Stimulated activated CD4-positive, alpha-beta T cell treated with anti-CD3 and anti-CD28 coated beads, Interleukin-1b, Interleukin-23, amount 100 ng/mL, for 24 hours (primary cell): ENCODE measurements at regions not wholly inside any gene's neighbourhood (a gene's known extent, or its start where the extent isn't known, plus 50 kb on each side); places are given as distances from the start of the nearest gene placed in this dataset.

Experiments
- DNase-seq, 4 experiments: peaks; one replicate each; pipeline ENCODE4 v3.0.0-alpha.2; 2020; ENCODE audit warnings: low read depth in 4 of 4, low spot score in 1 of 4

DNA sequence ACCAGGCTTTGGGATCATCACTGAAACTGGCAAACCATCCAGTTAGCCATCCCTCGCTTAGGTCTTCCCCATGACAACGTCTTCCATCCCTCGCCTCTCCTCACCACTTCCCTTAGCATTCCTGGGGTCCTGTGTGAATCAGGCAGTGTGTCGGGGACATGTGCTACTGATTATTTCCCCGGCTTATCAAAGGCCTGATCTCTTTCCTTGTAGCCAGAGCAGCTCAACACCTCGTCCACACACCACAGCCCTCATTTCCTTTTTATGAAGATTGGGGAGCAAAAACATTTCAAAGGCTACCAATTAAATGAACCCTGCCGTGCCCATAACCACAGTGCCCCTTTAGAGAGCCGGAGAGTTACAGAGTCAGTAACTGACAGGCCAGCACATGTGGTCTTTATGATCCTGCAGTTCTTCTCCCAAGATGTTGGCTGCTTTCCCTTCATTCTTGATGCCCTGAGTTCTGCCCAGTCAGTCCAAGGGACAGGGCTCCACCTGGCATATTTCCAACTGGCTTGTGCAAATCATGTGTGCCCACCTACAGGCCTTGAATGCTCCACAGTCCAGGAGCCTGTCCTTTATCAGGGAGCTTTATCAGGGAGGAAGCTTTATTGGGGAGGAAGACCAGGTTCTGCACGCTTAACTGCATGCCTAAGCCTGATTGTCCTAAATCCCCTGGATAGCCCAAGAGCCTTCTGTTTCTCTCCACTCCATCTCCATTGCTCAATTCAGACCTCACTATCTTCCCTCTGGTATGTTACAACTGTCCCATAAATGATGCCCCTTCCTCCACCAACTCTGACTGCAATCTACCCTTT lies 343.1 kb downstream of the CYRIA start:
- DNase-seq: no peak

DNA sequence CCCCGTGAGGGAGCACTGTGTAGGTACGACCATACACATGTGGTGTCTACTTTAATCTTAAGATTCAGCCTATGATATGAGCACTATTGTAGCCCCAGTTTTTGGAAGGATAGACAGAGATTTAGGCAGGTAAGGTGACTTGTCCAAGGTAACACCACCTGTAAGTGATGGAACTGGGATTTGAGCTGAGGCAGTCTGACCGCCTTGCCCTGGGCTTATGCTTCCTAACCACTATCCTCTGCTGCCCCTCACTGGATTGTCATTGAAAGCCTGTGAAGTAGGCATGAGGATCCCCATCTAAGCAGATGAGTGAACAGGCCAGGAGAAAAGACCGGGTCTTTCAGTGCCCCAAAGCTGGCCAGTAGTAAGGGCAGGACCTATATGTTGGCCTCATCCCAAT lies 343.8 kb downstream of the CYRIA start:
- no peak for DNase-seq

DNA sequence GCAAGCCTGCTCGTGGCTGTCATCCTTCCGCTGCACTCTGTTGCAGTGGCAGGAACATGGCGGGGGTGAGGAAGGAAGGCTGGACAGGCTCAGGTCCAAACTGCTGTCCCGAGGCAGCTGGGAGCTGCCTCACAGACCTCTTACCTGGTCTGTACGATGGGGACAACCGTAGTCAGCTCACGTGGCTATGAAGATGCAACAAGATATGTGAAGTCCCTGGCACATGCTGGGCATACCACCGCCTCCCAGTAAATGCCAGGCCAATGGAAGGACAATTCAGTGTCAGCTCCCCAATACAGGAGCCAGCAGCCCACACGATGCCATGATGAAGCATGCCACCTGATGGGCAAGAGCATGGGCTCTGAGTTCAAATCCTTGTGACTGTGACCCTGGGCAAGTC lies 344.4 kb downstream of the CYRIA start:
- no peak for DNase-seq

- no peak for DNase-seq
Measured at GRCh38 chr2:16320716-16321115, 344.9 kb downstream of the CYRIA start.

GRCh38 chr2:16319551-16320121 lies 346.0 kb downstream of the CYRIA start:
- no peak for DNase-seq

- no peak for DNase-seq
Measured at GRCh38 chr2:16318474-16319195, 347.0 kb downstream of the CYRIA start.

- no peak for DNase-seq
Measured at GRCh38 chr2:16318051-16318450, 347.6 kb downstream of the CYRIA start.

DNA sequence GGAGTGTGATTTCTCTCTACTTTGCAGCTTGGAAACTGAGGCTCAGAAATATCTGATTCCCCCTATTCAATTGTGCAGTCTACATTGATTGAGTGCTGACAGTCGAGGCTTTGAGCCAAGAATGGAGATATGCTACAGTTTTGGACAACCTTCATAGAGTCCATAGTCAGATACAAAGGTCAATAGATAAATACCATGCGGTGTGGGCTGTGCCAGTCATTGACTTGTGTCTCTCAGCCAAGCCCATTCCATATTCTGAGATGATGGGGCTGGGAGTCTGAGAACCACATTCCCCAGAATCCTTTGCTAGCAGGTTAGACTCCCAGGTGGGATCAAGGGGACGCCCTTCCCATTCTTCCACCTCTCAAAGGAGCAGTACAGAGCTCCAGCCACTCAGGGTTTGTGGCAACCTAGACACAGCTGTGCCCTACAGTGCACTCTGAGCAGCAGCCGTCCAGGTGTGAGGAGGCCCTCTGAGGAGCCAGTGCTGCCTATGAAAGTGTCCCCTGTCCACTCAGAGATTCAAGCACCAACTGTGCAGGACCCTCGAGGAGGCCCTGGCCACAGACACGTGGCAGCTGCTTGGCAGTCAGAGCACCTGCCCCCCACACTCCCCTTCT lies 348.3 kb downstream of the CYRIA start:
- DNase-seq: no peak

- no peak for DNase-seq
Measured at GRCh38 chr2:16316456-16317210, 349.0 kb downstream of the CYRIA start.

- DNase-seq: no peak
Measured at GRCh38 chr2:16315908-16316307, 349.7 kb downstream of the CYRIA start.

DNA sequence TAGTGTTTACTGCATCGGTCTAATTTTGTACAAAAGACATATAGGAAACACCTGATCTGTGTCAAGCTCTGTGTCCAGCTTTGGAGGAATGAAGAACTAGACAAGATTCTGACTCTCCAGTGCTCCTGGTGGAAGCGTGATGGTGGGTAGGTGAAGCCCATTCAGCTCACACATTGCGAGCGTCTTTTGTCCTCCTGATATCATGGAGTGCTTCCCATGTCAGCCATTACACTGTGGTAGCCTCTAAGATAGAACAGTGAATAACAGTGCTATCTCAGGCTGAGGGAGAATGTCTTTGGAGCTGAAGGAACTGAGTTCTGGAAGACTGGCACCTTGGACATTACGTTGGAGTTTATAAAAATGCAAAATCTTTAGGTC lies 350.2 kb downstream of the CYRIA start:
- DNase-seq: no peak

DNA sequence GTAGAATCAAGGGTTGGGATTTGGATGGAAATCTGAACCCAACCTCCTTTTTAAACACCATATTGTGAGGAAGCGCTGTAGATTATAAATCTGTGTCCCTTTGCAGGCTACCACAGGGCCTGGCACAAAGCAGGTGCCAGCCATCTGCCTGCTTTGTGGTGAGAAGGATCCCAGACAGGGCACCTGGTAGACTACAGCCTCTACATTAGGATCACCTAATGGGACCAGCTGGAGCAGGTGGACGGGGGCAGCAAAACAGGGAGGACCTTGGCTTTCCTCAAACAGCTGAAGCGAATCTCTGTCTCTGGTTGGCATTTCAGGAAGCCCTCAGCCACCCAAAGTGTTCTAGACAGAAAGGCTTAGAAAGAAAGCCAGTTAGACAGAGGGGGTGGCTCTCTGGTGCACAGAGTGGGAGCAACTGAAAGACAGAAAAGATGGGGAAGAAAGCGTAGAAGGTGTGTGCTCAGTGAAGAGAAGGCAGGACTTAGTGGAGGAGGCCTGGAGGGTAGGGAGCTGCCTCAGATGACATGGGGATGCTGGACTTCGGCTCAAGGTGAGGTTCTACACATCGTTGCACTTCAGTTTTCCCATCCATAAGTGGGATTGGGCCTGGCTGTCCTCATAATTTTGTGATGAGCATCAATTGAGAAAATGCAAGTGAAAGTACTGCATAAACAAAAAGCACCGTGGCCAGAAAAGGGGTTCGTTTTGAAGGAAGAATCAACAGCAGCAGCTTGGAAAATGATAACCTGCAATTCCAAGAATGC lies 350.8 kb downstream of the CYRIA start:
- no peak for DNase-seq

GRCh38 chr2:16314001-16314400 lies 351.6 kb downstream of the CYRIA start:
- DNase-seq: no peak

GRCh38 chr2:16313235-16313975 lies 352.2 kb downstream of the CYRIA start:
- no peak for DNase-seq

- no peak for DNase-seq
Measured at GRCh38 chr2:16312771-16313170, 352.9 kb downstream of the CYRIA start.

DNA sequence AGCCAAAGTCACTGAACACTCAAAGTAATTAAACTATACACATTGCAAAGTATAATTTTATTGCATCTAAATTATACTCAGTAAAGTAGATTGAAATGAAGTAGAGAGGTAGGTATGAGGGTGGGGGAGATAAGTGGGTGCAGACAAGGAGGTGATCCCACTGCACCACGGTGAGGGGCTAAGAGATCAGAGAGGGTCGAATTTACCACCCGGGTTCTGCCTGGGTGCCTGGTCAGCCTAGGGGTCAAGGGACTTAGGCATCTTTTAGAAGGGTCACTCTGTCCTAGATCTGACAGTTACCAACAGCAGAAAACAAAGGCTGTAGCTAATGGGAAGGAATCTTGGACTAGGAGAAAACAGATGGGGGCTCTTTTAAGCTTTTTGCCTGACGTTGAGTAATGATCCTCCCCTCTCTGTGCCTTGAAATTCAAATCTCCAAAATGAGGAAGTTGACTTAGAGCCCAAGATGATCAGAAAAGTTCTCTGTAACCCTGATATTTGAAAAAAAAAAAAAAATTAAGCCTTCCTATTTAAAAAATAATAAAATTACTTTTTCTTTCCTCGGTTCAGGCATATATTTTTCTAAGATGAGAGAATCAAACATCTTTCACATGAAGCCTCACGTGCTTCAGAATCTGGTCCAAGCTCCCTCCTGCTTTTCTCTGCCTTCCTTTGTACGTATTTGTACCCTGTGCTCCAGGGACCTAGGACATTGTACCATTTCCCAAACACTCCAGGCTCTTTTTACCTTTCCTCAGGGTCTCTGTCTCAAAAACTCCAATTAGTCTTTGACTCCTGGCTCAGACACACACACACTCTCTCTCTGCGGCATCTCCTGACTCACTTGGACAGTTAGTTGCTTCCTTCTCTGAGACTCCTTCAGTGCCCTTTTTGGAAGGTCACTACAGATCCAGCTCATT lies 353.9 kb downstream of the CYRIA start:
- DNase-seq: no peak

DNA sequence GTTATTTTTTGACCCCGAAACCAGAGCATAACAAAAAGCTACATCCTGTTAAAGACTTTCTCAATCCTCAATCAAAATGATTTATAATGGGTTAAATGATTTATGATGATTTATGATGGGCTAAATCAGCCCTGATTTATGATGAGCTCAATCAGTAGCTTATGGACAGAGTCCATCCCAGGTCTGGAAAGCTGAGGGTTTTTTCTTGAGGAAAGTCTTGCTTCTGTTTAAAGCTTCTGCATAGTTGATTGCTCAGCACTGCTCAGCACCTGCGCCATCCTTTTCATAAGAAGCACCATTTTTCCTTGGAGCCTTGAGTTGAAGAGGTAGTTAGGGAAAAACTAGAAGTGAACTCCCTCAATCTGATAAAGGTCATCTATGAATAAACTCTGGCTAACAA lies 356.8 kb downstream of the CYRIA start:
- no peak for DNase-seq

GRCh38 chr2:16304876-16305590 lies 360.6 kb downstream of the CYRIA start:
- no peak for DNase-seq
